Fibroblast of lung (primary cell): ENCODE measurements at regions not wholly inside any gene's neighbourhood (a gene's known extent, or its start where the extent isn't known, plus 50 kb on each side); places are given as distances from the start of the nearest gene placed in this dataset.

Source experiments
- DNase-seq, 2 donors: peaks; one replicate each; pipeline versions ENCODE4 v3.0.0 to v3.0.0-alpha.2; 2010; ENCODE audit warnings: low read depth in 2 of 2
- H2AFZ ChIP-seq: 2 replicates; pipeline ENCODE4 v1.5.1; 2012; ENCODE audit warnings: low read length, control low read depth, inconsistent platforms
- H3K27ac ChIP-seq: 2 replicates; pipeline ENCODE4 v1.5.1; 2011; ENCODE audit warnings: low read length, control low read depth; ENCODE audit not compliant: insufficient read depth
- H3K27me3 ChIP-seq: 2 replicates; pipeline ENCODE4 v1.5.1; 2011; ENCODE audit warnings: mild to moderate bottlenecking, low read length; ENCODE audit not compliant: control insufficient read depth, insufficient read depth
- H3K36me3 ChIP-seq: 2 replicates; pipeline ENCODE4 v1.5.1; 2011; ENCODE audit warnings: low read length; ENCODE audit not compliant: control insufficient read depth, insufficient read depth
- H3K4me1 ChIP-seq: 2 replicates; pipeline ENCODE4 v1.5.1; 2011; ENCODE audit warnings: low read length; ENCODE audit not compliant: control insufficient read depth, insufficient read depth; ENCODE audit errors: extremely low read depth
- H3K4me2 ChIP-seq: 2 replicates; pipeline ENCODE4 v1.5.1; 2011; ENCODE audit warnings: low read length, control low read depth; ENCODE audit not compliant: insufficient read depth; ENCODE audit errors: extremely low read depth
- H3K4me3 ChIP-seq, 4 experiments: fragments of 200-600 bp in 1 of 4; sonication (generic) in 1 of 4; replicated peaks in 1 of 4; 2 replicates each; pipeline ENCODE4 v1.5.1; 2011 to 2016; ENCODE audit warnings: low read length in 4 of 4, low read depth in 3 of 4, mild to moderate bottlenecking in 3 of 4, control low read depth in 2 of 4, inconsistent platforms in 1 of 4, mixed read lengths in 1 of 4; ENCODE audit not compliant: insufficient read depth in 1 of 4; ENCODE audit errors: control extremely low read depth in 1 of 4
- H3K79me2 ChIP-seq: 2 replicates; pipeline ENCODE4 v1.5.1; 2012; ENCODE audit warnings: mild to moderate bottlenecking, low read length, inconsistent platforms; ENCODE audit not compliant: control insufficient read depth, insufficient read depth
- H3K9ac ChIP-seq: 2 replicates; pipeline ENCODE4 v1.5.1; 2011; ENCODE audit warnings: mild to moderate bottlenecking, low read length, control low read depth; ENCODE audit not compliant: insufficient read depth
- H3K9me3 ChIP-seq: 2 replicates; pipeline ENCODE4 v1.5.1; 2012; ENCODE audit warnings: low read depth, low read length; ENCODE audit not compliant: control insufficient read depth, insufficient read depth
- H4K20me1 ChIP-seq: 2 replicates; pipeline ENCODE4 v1.5.1; 2011; ENCODE audit warnings: low read length; ENCODE audit not compliant: control insufficient read depth, insufficient read depth; ENCODE audit errors: extremely low read depth
- CTCF ChIP-seq, 2 donors: IDR thresholded peaks in 1 of 2; conservative IDR thresholded peaks in 1 of 2; 1 replicate in 1 of 2; 2 replicates in 1 of 2; pipeline ENCODE4 v1.5.1; 2011 to 2012; ENCODE audit warnings: low read length in 2 of 2, control low read depth in 1 of 2, inconsistent platforms in 1 of 2, low read depth in 1 of 2, mild to moderate bottlenecking in 1 of 2
- EZH2 ChIP-seq: IDR thresholded peaks from 2 replicates; pipeline ENCODE4 v1.5.1; 2012; ENCODE audit warnings: low read length, control low read depth, mild to moderate bottlenecking; ENCODE audit errors: missing control alignments

- Histone ChIP-seq H3K27me3 (no peaks in the 10 kb centered on the region), H3K36me3 (no peaks in the 10 kb centered on the region), H3K79me2 (no peaks in the 10 kb centered on the region), H3K4me1 (peaks cover 4% of the 10 kb centered on the region), H3K4me2 (no peak overlapping the region), H3K4me3 (no peak overlapping the region), H3K9me3 (no peaks in the 10 kb centered on the region), H3K27ac (no peak overlapping the region), H4K20me1 (no peaks in the 10 kb centered on the region), H2AFZ (no peak overlapping the region), H3K9ac (no peak overlapping the region)
- no peak for DNase-seq
- TF ChIP-seq CTCF (conservative IDR thresholded peaks at IDR 0.05 in 1 of 2, IDR thresholded peaks at IDR 0.05 in 1 of 2; ENCODE audit: low read depth in 1 of 2, low read length in 2 of 2) (no peak), EZH2 (no peak)
Observed at GRCh38 chr5:173493040-173493439, 123.4 kb downstream of the BOD1 start.

GRCh38 chr5:173490681-173491080, 125.8 kb downstream of the BOD1 start:
- DNase-seq, result no peak
- Histone ChIP-seq H3K9me3 (no peaks in the 10 kb centered on the region), H2AFZ (no peak overlapping the region), H3K27ac (no peak overlapping the region), H3K4me3 (no peak overlapping the region), H4K20me1 (no peaks in the 10 kb centered on the region), H3K4me1 (no peaks in the 10 kb centered on the region), H3K4me2 (no peak overlapping the region), H3K27me3 (no peaks in the 10 kb centered on the region), H3K9ac (no peak overlapping the region), H3K36me3 (no peaks in the 10 kb centered on the region), H3K79me2 (no peaks in the 10 kb centered on the region)
- TF ChIP-seq CTCF (conservative IDR thresholded peaks at IDR 0.05 in 1 of 2, IDR thresholded peaks at IDR 0.05 in 1 of 2; ENCODE audit: low read depth in 1 of 2, low read length in 2 of 2) (no peak), EZH2 (no peak)

- Histone ChIP-seq H3K9ac (no peak overlapping the region), H3K27me3 (no peaks in the 10 kb centered on the region), H3K4me1 (no peaks in the 10 kb centered on the region), H3K36me3 (no peaks in the 10 kb centered on the region), H4K20me1 (no peaks in the 10 kb centered on the region), H2AFZ (no peak overlapping the region), H3K4me2 (no peak overlapping the region), H3K9me3 (no peaks in the 10 kb centered on the region), H3K4me3 (no peak overlapping the region), H3K27ac (no peak overlapping the region), H3K79me2 (no peaks in the 10 kb centered on the region)
- no peak for TF ChIP-seq CTCF (conservative IDR thresholded peaks at IDR 0.05 in 1 of 2, IDR thresholded peaks at IDR 0.05 in 1 of 2; ENCODE audit: low read depth in 1 of 2, low read length in 2 of 2)
- no peak for TF ChIP-seq EZH2
- no peak for DNase-seq
Observed at GRCh38 chr5:173488144-173488543, 128.3 kb downstream of the BOD1 start.
